Heart left ventricle (tissue), 13 donors: ENCODE measurements at regions not wholly inside any gene's neighbourhood (a gene's known extent, or its start where the extent isn't known, plus 50 kb on each side); places are given as distances from the start of the nearest gene placed in this dataset.

Experiments used
- POLR2A ChIP-seq, 2 donors: fragments of 450-650 bp; IDR thresholded peaks; one replicate each; pipeline ENCODE4 v1.6.1; 2017; ENCODE audit warnings: antibody characterized with exemption in 2 of 2, mild to moderate bottlenecking in 2 of 2, moderate library complexity in 2 of 2
- TF ChIP-seq, protein P1 (sequence below), 12 donors: fragments of 200-600 bp; sonication (generic) in 4 of 12; IDR thresholded peaks; one replicate each; pipeline versions ENCODE4 v1.5.0 to v1.8.0; 2018 to 2022; ENCODE audit warnings: antibody characterized with exemption in 12 of 12, mild to moderate bottlenecking in 5 of 12
- donor health status: ischemic (EF 13 %, LVEDD 7.1; RV severe dilation, severe dysfunction).
- donor health status: DM: no; HTN: yes; CAD: no.
- donor health status: DM: no; HTN: no; CAD: no.
- donor health status: ischemic (EF 25% LVEDD 6.9; RV normal size, moderate dysfunction).
- donor health status: ischemic (EF 25% LVEDD 5.7; RV mildly dilated, moderate dysfunction).
- donor health status: ischemic (EF 35%, LVEDD 5.7; RV mildly dilated, moderate dysfunction).
- donor health status: nonischemic (EF 11% LVEDD 7.7; RV severe dilation, severe dysfunction).
- donor health status: DM: yes; HTN: yes; CAD: no.
- donor health status: PGD.
- donor health status: ischemic (EF 29% LVEDD 5.4; RV normal size, mild dysfunction).
- donor health status: nonischemic (EF 23%, LVEDD 6.1; RV moderate dilation, normal function).

DNA sequence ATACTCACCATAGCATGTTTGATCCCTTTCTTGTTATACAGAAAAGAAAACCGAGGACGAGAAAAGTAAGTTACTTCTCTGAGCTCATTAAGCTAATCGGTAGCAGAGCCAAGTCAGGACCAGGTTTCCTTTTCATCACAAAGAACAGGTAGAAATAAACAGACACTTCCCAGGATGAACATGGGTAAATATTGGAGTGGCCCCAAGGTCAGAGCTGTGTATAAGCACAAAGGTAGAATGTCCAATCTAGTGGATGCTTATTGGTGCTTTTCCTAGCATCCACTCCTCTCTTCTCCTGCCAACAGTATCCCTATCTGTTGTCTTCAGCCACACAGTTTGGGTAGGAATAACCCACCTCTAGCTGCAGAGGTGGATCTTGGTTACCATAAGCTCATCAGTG lies 52.8 kb upstream of the THUMPD3 start:
- TF ChIP-seq, protein P1, sequence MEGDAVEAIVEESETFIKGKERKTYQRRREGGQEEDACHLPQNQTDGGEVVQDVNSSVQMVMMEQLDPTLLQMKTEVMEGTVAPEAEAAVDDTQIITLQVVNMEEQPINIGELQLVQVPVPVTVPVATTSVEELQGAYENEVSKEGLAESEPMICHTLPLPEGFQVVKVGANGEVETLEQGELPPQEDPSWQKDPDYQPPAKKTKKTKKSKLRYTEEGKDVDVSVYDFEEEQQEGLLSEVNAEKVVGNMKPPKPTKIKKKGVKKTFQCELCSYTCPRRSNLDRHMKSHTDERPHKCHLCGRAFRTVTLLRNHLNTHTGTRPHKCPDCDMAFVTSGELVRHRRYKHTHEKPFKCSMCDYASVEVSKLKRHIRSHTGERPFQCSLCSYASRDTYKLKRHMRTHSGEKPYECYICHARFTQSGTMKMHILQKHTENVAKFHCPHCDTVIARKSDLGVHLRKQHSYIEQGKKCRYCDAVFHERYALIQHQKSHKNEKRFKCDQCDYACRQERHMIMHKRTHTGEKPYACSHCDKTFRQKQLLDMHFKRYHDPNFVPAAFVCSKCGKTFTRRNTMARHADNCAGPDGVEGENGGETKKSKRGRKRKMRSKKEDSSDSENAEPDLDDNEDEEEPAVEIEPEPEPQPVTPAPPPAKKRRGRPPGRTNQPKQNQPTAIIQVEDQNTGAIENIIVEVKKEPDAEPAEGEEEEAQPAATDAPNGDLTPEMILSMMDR (IDR thresholded peaks at IDR 0.05): no peak
- TF ChIP-seq POLR2A (IDR thresholded peaks at IDR 0.05): no peak
